Naive thymus-derived CD8-positive, alpha-beta T cell (primary cell): ENCODE measurements at regions not wholly inside any gene's neighbourhood (a gene's known extent, or its start where the extent isn't known, plus 50 kb on each side); places are given as distances from the start of the nearest gene placed in this dataset.
A peak's percentile ranks its signal among the peaks of the same experiment; 100 is the strongest.

Experiments used
- ATAC-seq, 2 donors: fragments of 150-1000 bp; cut with Tn5 transposase in 1 of 2; sonication (Bioruptor Pico), chemical (Tn5 transposase) in 1 of 2; 1 replicate in 1 of 2; 2 replicates in 1 of 2; pipeline ENCODE4 v1.10.0; 2021; ENCODE audit warnings: mild to moderate bottlenecking in 2 of 2, moderate library complexity in 2 of 2
- POLR2A ChIA-PET: fragments of 350-600 bp; sonication (Branson Sonifier 250); formaldehyde crosslinking; loops from one replicate; lab custom pipeline; 2021; ENCODE audit warnings: antibody characterized with exemption; lab: Charles Lee
- DNase-seq, 10 donors: peaks; one replicate each; pipeline versions ENCODE4 v3.0.0 to v3.0.0-alpha.2; 2020 to 2022
- H3K27ac Mint-ChIP-seq, 10 donors: one replicate each; pipeline ENCODE4 v1.8.0; 2020 to 2022; ENCODE audit warnings: mild to moderate bottlenecking in 10 of 10, mixed read lengths in 10 of 10, moderate library complexity in 4 of 10, inconsistent platforms in 1 of 10
- H3K27me3 Mint-ChIP-seq, 5 donors: one replicate each; pipeline ENCODE4 v1.8.0; 2021 to 2022; ENCODE audit warnings: mixed read lengths in 5 of 5
- H3K36me3 Mint-ChIP-seq, 3 donors: one replicate each; pipeline ENCODE4 v1.8.0; 2020 to 2022; ENCODE audit warnings: mixed read lengths in 3 of 3, mild to moderate bottlenecking in 2 of 3, inconsistent platforms in 1 of 3
- H3K4me1 Mint-ChIP-seq, 4 donors: one replicate each; pipeline ENCODE4 v1.8.0; 2021 to 2022; ENCODE audit warnings: mixed read lengths in 4 of 4
- H3K4me3 Mint-ChIP-seq, 10 donors: one replicate each; pipeline ENCODE4 v1.8.0; 2020 to 2022; ENCODE audit warnings: mild to moderate bottlenecking in 10 of 10, mixed read lengths in 10 of 10, moderate library complexity in 6 of 10, inconsistent platforms in 1 of 10
- H3K9me3 Mint-ChIP-seq, 9 donors: one replicate each; pipeline ENCODE4 v1.8.0; 2020 to 2022; ENCODE audit warnings: mixed read lengths in 9 of 9, mild to moderate bottlenecking in 3 of 9, inconsistent platforms in 1 of 9, moderate library complexity in 1 of 9

- Mint-ChIP-seq H3K4me1 (peaks cover 0 to 5% (median 0%) of the 10 kb centered on the region in 4 donors), H3K9me3 (no peaks in the 10 kb centered on the region), H3K27me3 (peaks cover 6 to 41% (median 10%) of the 10 kb centered on the region in 5 donors), H3K4me3 (no peak overlapping the region), H3K36me3 (no peaks in the 10 kb centered on the region), H3K27ac (no peak overlapping the region)
- DNase-seq (no peak), ATAC-seq (no peak)
- POLR2A ChIA-PET = no interaction called here
These were observed 228.1 kb downstream of the RBM43 start for GRCh38 chr2:151033271-151034248.

- Mint-ChIP-seq H3K9me3 (no peaks in the 10 kb centered on the region), H3K27me3 (peaks cover 5 to 37% (median 8%) of the 10 kb centered on the region in 5 donors), H3K36me3 (no peaks in the 10 kb centered on the region), H3K4me3 (no peak overlapping the region), H3K4me1 (peaks cover 0 to 5% (median 0%) of the 10 kb centered on the region in 4 donors), H3K27ac (no peak overlapping the region)
- ATAC-seq (no peak), DNase-seq (no peak)
- POLR2A ChIA-PET = no interaction called here
These were observed 228.9 kb downstream of the RBM43 start for GRCh38 chr2:151032741-151033191.

- H3K36me3 Mint-ChIP-seq = no peaks in the 10 kb centered on the region
- ATAC-seq = no peak
- no peak for DNase-seq
- no peaks in the 10 kb centered on the region for H3K9me3 Mint-ChIP-seq
- H3K4me3 Mint-ChIP-seq = no peak overlapping the region
- H3K27ac Mint-ChIP-seq = peak overlapping the region in 1 of 10 donors; percentile 10
- H3K27me3 Mint-ChIP-seq = peaks cover 5 to 37% (median 8%) of the 10 kb centered on the region in 5 donors
- H3K4me1 Mint-ChIP-seq = peaks cover 0 to 5% (median 0%) of the 10 kb centered on the region in 4 donors
- POLR2A ChIA-PET = no interaction called here
These were observed 230.9 kb downstream of the RBM43 start for GRCh38 chr2:151030663-151031230.

DNA sequence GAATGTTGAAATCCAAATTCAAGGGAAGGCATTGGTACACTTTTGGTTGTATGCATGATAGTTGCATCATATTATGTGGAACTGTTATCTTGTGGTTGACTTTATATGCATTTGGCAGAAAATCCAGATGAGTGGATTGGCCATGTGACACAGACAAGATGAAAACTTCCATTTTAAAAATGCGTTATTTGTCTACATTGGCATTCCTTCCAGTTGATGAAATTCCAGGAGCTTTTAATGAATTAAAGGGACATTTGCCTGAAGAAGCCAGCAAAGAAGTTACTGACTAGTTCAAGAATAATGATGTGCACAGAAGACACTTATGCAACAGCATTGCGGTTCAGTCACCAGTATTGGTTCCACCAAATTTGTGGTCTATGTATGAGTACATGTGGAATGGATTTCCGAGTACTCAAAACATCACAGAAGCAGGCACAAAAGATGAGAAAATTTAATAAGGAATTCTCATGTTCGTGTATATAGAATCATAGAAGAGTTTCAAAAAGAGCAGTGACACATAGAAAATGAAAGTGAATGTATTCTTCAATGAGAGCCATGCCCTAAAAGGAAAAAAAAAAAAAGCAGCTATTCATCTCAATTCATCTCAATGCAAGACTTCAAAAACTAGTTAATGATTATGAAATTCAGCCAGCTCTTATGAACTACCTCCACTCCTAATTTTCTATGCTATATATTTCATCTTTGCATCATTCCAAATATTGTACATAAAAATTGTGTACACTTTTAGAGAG is 232.1 kb downstream of the RBM43 start:
- H3K4me3 Mint-ChIP-seq = no peak overlapping the region
- no peaks in the 10 kb centered on the region for H3K36me3 Mint-ChIP-seq
- H3K27me3 Mint-ChIP-seq = peaks cover 3 to 30% (median 5%) of the 10 kb centered on the region in 5 donors
- H3K9me3 Mint-ChIP-seq = no peaks in the 10 kb centered on the region
- H3K27ac Mint-ChIP-seq = no peak overlapping the region
- ATAC-seq (no peak), DNase-seq (no peak)
- POLR2A ChIA-PET = no interaction called here
- H3K4me1 Mint-ChIP-seq = peaks cover 0 to 5% (median 0%) of the 10 kb centered on the region in 4 donors

DNA sequence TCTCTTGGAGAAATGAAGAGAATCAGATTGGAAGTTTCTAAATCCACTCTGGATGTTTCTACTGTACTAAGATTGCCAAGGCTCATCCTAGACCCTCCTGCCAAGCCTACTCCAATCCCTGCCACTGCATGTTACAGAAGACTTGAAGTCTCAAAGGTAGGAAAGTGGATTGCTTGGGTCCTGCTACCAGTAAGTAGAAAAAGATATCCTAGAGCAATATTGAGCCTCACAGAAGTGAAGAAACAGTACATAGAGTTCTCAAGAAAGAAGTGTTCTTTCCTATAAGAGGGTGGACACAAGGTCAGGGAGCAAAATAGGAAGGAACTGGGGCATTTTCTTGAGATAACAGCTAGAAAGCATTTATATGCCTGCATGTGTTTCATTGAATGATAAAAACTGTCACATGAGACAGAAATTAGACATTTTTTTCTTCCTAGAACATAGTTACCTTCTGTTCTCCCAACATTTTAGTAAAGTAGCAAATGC is 232.9 kb downstream of the RBM43 start:
- no peak overlapping the region for H3K27ac Mint-ChIP-seq
- H3K4me3 Mint-ChIP-seq = no peak overlapping the region
- no peaks in the 10 kb centered on the region for H3K9me3 Mint-ChIP-seq
- H3K4me1 Mint-ChIP-seq = peaks cover 0 to 5% (median 0%) of the 10 kb centered on the region in 4 donors
- DNase-seq (no peak), ATAC-seq (no peak)
- H3K36me3 Mint-ChIP-seq = no peaks in the 10 kb centered on the region
- POLR2A ChIA-PET = no interaction called here
- H3K27me3 Mint-ChIP-seq = peaks cover 3 to 28% (median 5%) of the 10 kb centered on the region in 5 donors

- H3K4me3 Mint-ChIP-seq = no peak overlapping the region
- H3K4me1 Mint-ChIP-seq = peaks cover 0 to 5% (median 0%) of the 10 kb centered on the region in 4 donors
- H3K36me3 Mint-ChIP-seq = peaks cover 0 to 2% (median 0%) of the 10 kb centered on the region in 3 donors
- H3K27me3 Mint-ChIP-seq = peaks cover 8 to 32% (median 8%) of the 10 kb centered on the region in 5 donors
- POLR2A ChIA-PET = no interaction called here
- DNase-seq (no peak), ATAC-seq (no peak)
- peaks cover 0 to 2% (median 0%) of the 10 kb centered on the region in 9 donors for H3K9me3 Mint-ChIP-seq
- no peak overlapping the region for H3K27ac Mint-ChIP-seq
These were observed 234.5 kb downstream of the RBM43 start for GRCh38 chr2:151027151-151027550.

DNA sequence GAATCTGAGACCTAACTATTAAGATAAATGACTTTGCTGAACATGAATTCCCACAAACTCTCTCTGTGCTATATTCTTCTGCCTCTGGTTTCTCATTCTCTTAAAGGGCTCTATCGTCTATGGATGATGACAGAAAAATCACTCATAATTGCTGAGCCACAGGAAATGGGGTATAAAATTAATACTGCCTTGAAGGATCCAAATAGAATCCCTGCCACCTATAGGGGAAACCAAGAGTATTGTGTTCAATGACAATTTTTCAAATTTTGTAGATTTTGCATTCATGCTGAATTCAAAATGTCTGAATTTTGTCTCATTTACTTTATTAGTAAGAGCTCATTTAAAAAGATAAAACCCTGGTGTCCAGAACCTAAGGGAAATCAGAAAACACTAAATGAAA is 235.8 kb downstream of the RBM43 start:
- Mint-ChIP-seq H3K27me3 (peaks cover 5 to 19% (median 8%) of the 10 kb centered on the region in 5 donors), H3K9me3 (peaks cover 0 to 2% (median 0%) of the 10 kb centered on the region in 9 donors), H3K36me3 (peaks cover 0 to 2% (median 0%) of the 10 kb centered on the region in 3 donors), H3K4me3 (no peak overlapping the region), H3K4me1 (peaks cover 0 to 5% (median 0%) of the 10 kb centered on the region in 4 donors), H3K27ac (no peak overlapping the region)
- POLR2A ChIA-PET = no interaction called here
- DNase-seq = no peak
- ATAC-seq = no peak

DNA sequence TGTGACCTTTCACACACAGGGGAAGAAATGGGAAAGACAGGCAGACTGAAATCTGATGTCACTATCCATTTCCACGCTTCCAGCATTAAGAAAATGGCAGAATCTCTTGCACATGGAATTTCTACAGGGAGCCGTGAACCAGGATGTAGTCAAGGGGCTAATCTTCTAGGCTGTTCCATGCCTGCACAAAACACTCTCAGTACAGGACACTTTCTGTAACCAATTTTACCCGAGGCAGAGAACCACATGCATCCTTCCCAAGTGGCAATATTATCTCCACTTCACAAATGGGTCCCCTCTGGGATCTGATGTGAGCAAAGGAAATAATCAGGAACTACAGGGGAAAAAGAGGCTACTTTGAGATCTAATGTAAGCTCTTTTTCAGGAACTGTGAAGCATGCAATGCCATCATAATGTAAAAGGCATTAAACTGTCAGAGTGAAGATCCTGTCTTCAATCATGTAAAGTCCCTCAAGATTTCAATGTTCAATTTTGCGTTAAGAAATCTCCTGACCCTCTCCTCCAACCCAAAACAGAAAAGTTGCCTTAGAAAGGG is 236.9 kb downstream of the RBM43 start:
- POLR2A ChIA-PET = no interaction called here
- Mint-ChIP-seq H3K36me3 (peaks cover 0 to 3% (median 2%) of the 10 kb centered on the region in 3 donors), H3K9me3 (peaks cover 0 to 3% (median 0%) of the 10 kb centered on the region in 9 donors), H3K27me3 (peaks cover 5 to 23% (median 14%) of the 10 kb centered on the region in 5 donors), H3K4me3 (no peak overlapping the region), H3K27ac (no peak overlapping the region), H3K4me1 (peaks cover 0 to 5% (median 0%) of the 10 kb centered on the region in 4 donors)
- ATAC-seq (no peak), DNase-seq (no peak)

DNA sequence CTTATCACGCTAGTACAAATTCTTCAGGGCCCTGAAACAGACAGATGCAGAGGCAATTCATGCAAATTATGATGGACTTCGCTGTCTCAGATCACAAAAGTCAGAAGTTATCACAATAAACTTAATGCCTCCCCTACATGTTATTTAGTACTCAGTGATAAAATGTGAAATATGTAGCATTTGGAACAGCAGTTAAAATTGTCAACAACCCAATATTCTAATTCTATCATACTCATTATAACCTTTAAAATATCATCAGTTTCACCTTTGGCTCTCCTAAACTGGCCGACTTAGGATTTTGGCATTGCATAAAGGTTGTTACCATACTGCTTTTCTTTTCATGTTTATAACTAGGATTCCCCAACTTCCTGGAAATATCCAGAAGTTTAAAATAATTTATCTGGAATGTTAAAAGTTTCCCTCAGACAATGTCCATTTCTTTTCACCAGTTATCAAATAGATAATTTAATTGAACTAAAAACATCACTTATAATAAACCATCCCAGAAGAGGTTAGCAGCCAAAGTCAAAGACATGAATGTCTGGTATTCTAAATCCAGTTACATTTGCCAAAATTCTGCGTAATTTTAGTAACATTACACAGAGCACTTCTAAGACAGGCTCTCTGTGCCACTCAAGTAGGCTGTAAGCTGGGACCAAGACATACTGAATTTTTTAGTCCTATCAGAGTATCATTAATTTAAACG is 239.8 kb downstream of the RBM43 start:
- no peak overlapping the region for H3K4me3 Mint-ChIP-seq
- no peak for ATAC-seq
- peaks cover 0 to 3% (median 2%) of the 10 kb centered on the region in 3 donors for H3K36me3 Mint-ChIP-seq
- peaks cover 5 to 27% (median 12%) of the 10 kb centered on the region in 5 donors for H3K27me3 Mint-ChIP-seq
- H3K27ac Mint-ChIP-seq = no peak overlapping the region
- H3K4me1 Mint-ChIP-seq = no peaks in the 10 kb centered on the region
- POLR2A ChIA-PET = no interaction called here
- H3K9me3 Mint-ChIP-seq = peaks cover 0 to 7% (median 2%) of the 10 kb centered on the region in 9 donors
- no peak for DNase-seq

DNA sequence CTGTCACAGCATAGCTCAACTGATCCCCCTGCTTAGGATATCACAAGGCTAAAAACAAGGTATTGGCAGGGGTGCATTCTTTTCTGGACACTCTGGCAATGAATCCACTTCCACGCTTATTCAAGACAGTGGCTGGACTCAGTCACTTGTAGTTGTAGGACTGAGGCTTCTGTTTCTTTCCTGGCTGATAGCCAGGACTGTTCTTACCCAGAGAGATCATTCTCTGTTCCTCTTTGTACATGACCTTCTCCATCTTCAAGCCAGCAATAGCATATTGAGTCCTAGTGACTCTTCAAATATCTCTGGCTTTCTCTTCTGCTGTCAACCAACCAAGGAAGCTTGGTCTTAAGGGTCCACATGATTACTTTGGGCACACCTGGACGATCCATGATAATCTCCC is 241.3 kb downstream of the RBM43 start:
- Mint-ChIP-seq H3K36me3 (peaks cover 0 to 3% (median 2%) of the 10 kb centered on the region in 3 donors), H3K27ac (no peak overlapping the region), H3K4me1 (no peaks in the 10 kb centered on the region), H3K9me3 (peaks cover 0 to 7% (median 2%) of the 10 kb centered on the region in 9 donors), H3K4me3 (no peak overlapping the region), H3K27me3 (peaks cover 5 to 27% (median 12%) of the 10 kb centered on the region in 5 donors)
- DNase-seq = no peak
- POLR2A ChIA-PET = no interaction called here
- no peak for ATAC-seq

DNA sequence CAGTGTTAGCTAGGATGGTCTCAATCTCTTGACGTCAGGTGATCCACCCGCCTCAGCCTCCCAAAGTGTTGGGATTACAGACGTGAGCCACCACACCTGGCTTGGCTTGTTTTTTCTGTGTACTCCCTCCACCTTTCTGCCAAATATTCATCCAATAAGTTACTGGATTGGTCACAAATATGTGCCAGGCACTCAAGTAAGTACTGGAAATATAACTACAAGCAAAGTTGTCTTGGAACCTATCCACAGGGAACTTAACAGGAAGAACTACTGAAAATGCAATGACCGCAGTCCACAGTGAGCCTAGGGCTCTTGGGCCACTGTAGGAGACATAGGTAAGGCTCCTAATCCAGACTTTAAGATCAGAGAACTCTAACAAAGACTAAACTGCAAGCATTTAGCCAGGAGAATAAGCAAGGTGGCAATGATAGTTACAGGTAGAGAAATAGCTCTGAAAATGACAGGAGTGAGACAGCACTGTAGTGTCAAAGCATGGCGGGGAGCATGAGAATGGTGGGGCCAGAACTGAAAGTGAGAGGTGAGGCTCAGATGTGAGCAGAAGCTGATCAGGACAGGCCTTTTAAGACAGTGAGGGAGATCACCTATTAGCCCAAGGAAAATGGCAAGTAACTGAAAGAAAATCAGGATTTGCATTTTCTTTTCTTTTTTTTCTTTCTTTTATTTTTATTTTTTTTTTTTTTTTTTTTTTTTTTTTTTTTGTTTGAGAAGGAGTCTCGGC is 252.1 kb downstream of the RBM43 start:
- Mint-ChIP-seq H3K27me3 (peaks cover 0 to 7% (median 0%) of the 10 kb centered on the region in 5 donors), H3K4me3 (no peak overlapping the region), H3K36me3 (no peaks in the 10 kb centered on the region), H3K9me3 (no peaks in the 10 kb centered on the region), H3K27ac (peak overlapping the region in 1 of 10 donors; percentile 41), H3K4me1 (no peaks in the 10 kb centered on the region)
- DNase-seq (no peak), ATAC-seq (no peak)
- POLR2A ChIA-PET = no interaction called here
